GM23248 (cell line): ENCODE measurements at regions not wholly inside any gene's neighbourhood (a gene's known extent, or its start where the extent isn't known, plus 50 kb on each side); places are given as distances from the start of the nearest gene placed in this dataset.

Source experiments
- DNase-seq: peaks from one replicate; pipeline ENCODE4 v3.0.0-alpha.2; 2015
- H2AFZ ChIP-seq: fragments of 200-600 bp; sonication (generic); 2 replicates; pipeline ENCODE4 v1.6.1; 2016; ENCODE audit warnings: antibody characterized with exemption
- H3F3A ChIP-seq: fragments of 200-600 bp; sonication (generic); 2 replicates; pipeline ENCODE4 v1.6.1; 2016; ENCODE audit warnings: mild to moderate bottlenecking, antibody characterized with exemption, mixed run types; ENCODE audit not compliant: insufficient read depth
- H3K27ac ChIP-seq: fragments of 200-600 bp; sonication (generic); 2 replicates; pipeline ENCODE4 v1.5.1; 2016; ENCODE audit warnings: mild to moderate bottlenecking
- H3K27me3 ChIP-seq: fragments of 200-600 bp; sonication (generic); replicated peaks from 2 replicates; pipeline ENCODE4 v1.6.1; 2016; ENCODE audit warnings: mild to moderate bottlenecking; ENCODE audit not compliant: insufficient read depth
- H3K36me3 ChIP-seq: fragments of 200-600 bp; sonication (generic); 2 replicates; pipeline ENCODE4 v1.6.1; 2016; ENCODE audit warnings: low read depth, mild to moderate bottlenecking
- H3K4me1 ChIP-seq: fragments of 200-600 bp; sonication (generic); 2 replicates; pipeline ENCODE4 v1.6.1; 2016; ENCODE audit warnings: mild to moderate bottlenecking; ENCODE audit not compliant: insufficient read depth
- H3K4me2 ChIP-seq: fragments of 200-600 bp; sonication (generic); one replicate; pipeline ENCODE4 v1.6.1; 2016; ENCODE audit warnings: mild to moderate bottlenecking; ENCODE audit not compliant: unreplicated experiment
- H3K4me3 ChIP-seq: fragments of 200-600 bp; sonication (generic); 2 replicates; pipeline ENCODE4 v1.5.1; 2016; ENCODE audit warnings: mild to moderate bottlenecking
- H3K79me2 ChIP-seq: fragments of 200-600 bp; sonication (generic); 2 replicates; pipeline ENCODE4 v1.6.1; 2016; ENCODE audit warnings: mild to moderate bottlenecking; ENCODE audit not compliant: insufficient read depth
- H3K9ac ChIP-seq: fragments of 200-600 bp; sonication (generic); 2 replicates; pipeline ENCODE4 v1.6.1; 2016; ENCODE audit warnings: mild to moderate bottlenecking
- H3K9me2 ChIP-seq: fragments of 200-600 bp; sonication (generic); 2 replicates; pipeline ENCODE4 v1.6.1; 2016; ENCODE audit warnings: mixed run types, mild to moderate bottlenecking, moderate library complexity; ENCODE audit not compliant: insufficient read depth
- H3K9me3 ChIP-seq: fragments of 200-600 bp; sonication (generic); one replicate; pipeline ENCODE4 v1.6.1; 2017; ENCODE audit warnings: low read depth
- H4K20me1 ChIP-seq: fragments of 200-600 bp; sonication (generic); 2 replicates; pipeline ENCODE4 v1.6.0; 2016; ENCODE audit not compliant: insufficient read depth
- EZH2 ChIP-seq: fragments of 200-600 bp; sonication (generic); IDR thresholded peaks from 2 replicates; pipeline ENCODE4 v1.6.1; 2018; ENCODE audit warnings: antibody characterized with exemption, mild to moderate bottlenecking; ENCODE audit not compliant: insufficient read depth, poor library complexity, severe bottlenecking
- EZH2phosphoT487 ChIP-seq: fragments of 200-600 bp; sonication (generic); IDR thresholded peaks from 2 replicates; pipeline ENCODE4 v1.6.1; 2018; ENCODE audit warnings: antibody characterized with exemption, moderate library complexity, mild to moderate bottlenecking, low read depth; ENCODE audit not compliant: insufficient read depth
- WGBS, 2 experiments: methylation state at CpG; one replicate each; pipeline ENCODE4 v1.1.6; 2015 to 2017; ENCODE audit warnings: low lambda C conversion rate in 2 of 2, low coverage in 1 of 2; ENCODE audit errors: missing lambda C conversion rate in 2 of 2; 5-methylcytosine and 5-hydroxymethylcytosine counted together
- in situ Hi-C: fragments of 300-500 bp; cut with MboI; formaldehyde crosslinking; loops from 2 replicates; pipeline ENCODE4 v1.15.0; 2020

DNA sequence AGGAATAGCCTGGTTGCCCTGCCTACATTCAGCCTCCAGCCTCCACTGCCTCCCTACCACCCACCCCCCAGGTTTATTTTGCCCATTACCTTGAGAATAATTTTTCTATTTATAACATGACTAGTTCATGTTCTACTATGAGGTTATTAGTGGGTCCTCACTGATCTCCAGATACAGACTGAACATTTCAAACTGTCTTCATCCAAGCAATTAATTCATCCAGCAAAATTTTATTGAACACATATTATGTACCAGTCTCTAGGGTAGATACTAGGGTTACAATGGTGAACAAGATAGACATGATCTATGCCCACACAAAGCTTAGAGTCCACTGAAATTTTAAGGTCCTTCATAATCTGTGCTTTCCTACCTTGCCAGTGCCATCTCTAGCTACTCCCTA is 51.6 kb upstream of the FHIP2A start:
- H3K9ac ChIP-seq: no peak overlapping the region
- DNase-seq: no peak
- H3K36me3 ChIP-seq: no peaks in the 10 kb centered on the region
- H4K20me1 ChIP-seq: no peaks in the 10 kb centered on the region
- no peak overlapping the region for H3K4me3 ChIP-seq
- H3F3A ChIP-seq: no peaks in the 10 kb centered on the region
- H3K79me2 ChIP-seq: no peaks in the 10 kb centered on the region
- no peak overlapping the region for H2AFZ ChIP-seq
- TF ChIP-seq EZH2 (no peak), EZH2phosphoT487 (no peak)
- no peak overlapping the region for H3K4me2 ChIP-seq
- in situ Hi-C loops: no loop called here
- no peaks in the 10 kb centered on the region for H3K9me3 ChIP-seq
- H3K4me1 ChIP-seq: peaks cover 4% of the 10 kb centered on the region; the same call in 1 of the 2 replicates
- peaks cover 37% of the 10 kb centered on the region for H3K27me3 ChIP-seq
- no peak overlapping the region for H3K27ac ChIP-seq
- no peaks in the 10 kb centered on the region for H3K9me2 ChIP-seq

DNA sequence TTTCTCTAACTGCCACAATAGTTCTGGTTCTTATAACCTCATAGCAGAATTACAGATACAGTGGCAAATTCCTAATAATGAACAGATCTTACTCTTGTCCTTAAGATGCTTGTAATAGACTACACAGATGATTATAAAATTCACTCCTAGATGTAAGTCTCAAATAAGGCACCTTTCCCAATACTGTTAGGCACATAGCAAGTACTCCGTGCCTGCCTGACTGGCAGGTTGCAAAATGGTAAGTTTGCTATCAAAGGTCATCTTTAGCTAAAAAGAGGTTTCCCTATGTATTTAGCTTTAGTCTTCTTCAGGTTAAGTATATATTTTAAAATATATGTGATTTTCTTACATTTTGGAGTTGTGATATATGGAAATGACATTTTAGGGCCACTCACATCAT is 50.4 kb upstream of the FHIP2A start:
- no peaks in the 10 kb centered on the region for H3K9me3 ChIP-seq
- in situ Hi-C loops: no loop called here
- peaks cover 4% of the 10 kb centered on the region; the same call in 1 of the 2 replicates for H3K4me1 ChIP-seq
- no peak overlapping the region for H3K27ac ChIP-seq
- TF ChIP-seq EZH2phosphoT487 (no peak), EZH2 (no peak)
- no peak overlapping the region for H2AFZ ChIP-seq
- no peak overlapping the region for H3K4me2 ChIP-seq
- H3K9ac ChIP-seq: no peak overlapping the region
- WGBS, 2 experiments: 95 to 96% methylated on average over 1 of the region's 1 CpG
- H3K79me2 ChIP-seq: no peaks in the 10 kb centered on the region
- no peaks in the 10 kb centered on the region for H3F3A ChIP-seq
- H3K36me3 ChIP-seq: no peaks in the 10 kb centered on the region
- no peak overlapping the region for H3K4me3 ChIP-seq
- no peak for DNase-seq
- H3K9me2 ChIP-seq: no peaks in the 10 kb centered on the region
- H4K20me1 ChIP-seq: no peaks in the 10 kb centered on the region
- H3K27me3 ChIP-seq: peaks cover 28% of the 10 kb centered on the region

DNA sequence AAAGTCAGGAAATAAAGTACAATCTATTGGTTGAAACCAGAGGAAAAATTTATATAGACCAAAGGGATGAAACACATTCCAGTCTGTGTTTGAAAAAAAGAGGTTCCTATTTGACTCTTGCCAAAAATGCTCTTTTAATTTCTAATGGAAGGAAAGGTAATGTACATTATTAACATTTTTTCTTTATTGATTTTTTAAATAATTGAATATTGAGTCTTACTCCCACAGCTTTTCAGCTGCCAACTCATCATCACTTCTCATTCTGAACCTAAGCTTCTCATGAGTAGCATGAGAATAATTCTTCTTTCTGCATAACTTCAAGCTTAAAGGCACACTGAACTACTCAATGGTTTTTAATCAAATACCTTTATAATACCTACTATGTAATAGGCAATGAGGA is 49.8 kb upstream of the FHIP2A start:
- Histone ChIP-seq H3K9me3 (no peaks in the 10 kb centered on the region), H3K27me3 (peaks cover 22% of the 10 kb centered on the region), H3K4me2 (no peak overlapping the region), H3K4me3 (no peak overlapping the region), H3K9me2 (no peaks in the 10 kb centered on the region), H4K20me1 (no peaks in the 10 kb centered on the region), H3K36me3 (no peaks in the 10 kb centered on the region), H3K4me1 (peaks cover 4% of the 10 kb centered on the region; the same call in 1 of the 2 replicates), H3F3A (no peaks in the 10 kb centered on the region), H3K27ac (no peak overlapping the region), H2AFZ (no peak overlapping the region), H3K79me2 (no peaks in the 10 kb centered on the region), H3K9ac (no peak overlapping the region)
- no peak for DNase-seq
- in situ Hi-C loops: no loop called here
- TF ChIP-seq EZH2phosphoT487: no peak
- TF ChIP-seq EZH2: no peak
